Activated T-helper 1 cell treated with anti-CD3 and anti-CD28 coated beads, Interleukin-2, amount 50 U/mL, for 16 hours (primary cell): ENCODE measurements at regions not wholly inside any gene's neighbourhood (a gene's known extent, or its start where the extent isn't known, plus 50 kb on each side); places are given as distances from the start of the nearest gene placed in this dataset.
"Not testable (repeated sequence)": the region's sequence is repeated elsewhere in the genome, so short reads cannot be mapped to it uniquely, and the experiment has no call there.

Source experiments
- DNase-seq, 2 donors: peaks; one replicate each; pipeline ENCODE4 v3.0.0-alpha.2; 2020; ENCODE audit warnings: low read depth in 1 of 2, low spot score in 1 of 2

- DNase-seq, result no peak
These were observed 147.8 kb upstream of the POGK start for GRCh38 chr1:166691476-166691875.

- no peak for DNase-seq
These were observed 146.9 kb upstream of the POGK start for GRCh38 chr1:166692346-166692745.

GRCh38 chr1:166693158-166693557 lies 146.1 kb upstream of the POGK start:
- no peak for DNase-seq

GRCh38 chr1:166693673-166694297 lies 145.5 kb upstream of the POGK start:
- no peak for DNase-seq

GRCh38 chr1:166695115-166695514 lies 144.2 kb upstream of the POGK start:
- no peak for DNase-seq

GRCh38 chr1:166695834-166696233 lies 143.4 kb upstream of the POGK start:
- DNase-seq, result not testable (repeated sequence)

- no peak for DNase-seq
These were observed 140.5 kb upstream of the POGK start for GRCh38 chr1:166698771-166699170.

- DNase-seq, result no peak
These were observed 139.7 kb upstream of the POGK start for GRCh38 chr1:166699613-166700012.

GRCh38 chr1:166700696-166701095 lies 138.6 kb upstream of the POGK start:
- DNase-seq, result no peak

GRCh38 chr1:166701603-166702100 lies 137.6 kb upstream of the POGK start:
- no peak for DNase-seq

GRCh38 chr1:166703141-166703540 lies 136.1 kb upstream of the POGK start:
- DNase-seq, result no peak

GRCh38 chr1:166703726-166704462 lies 135.4 kb upstream of the POGK start:
- no peak for DNase-seq

GRCh38 chr1:166705376-166706289 lies 133.6 kb upstream of the POGK start:
- DNase-seq, result no peak

GRCh38 chr1:166716620-166717019 lies 122.7 kb upstream of the POGK start:
- no peak for DNase-seq

GRCh38 chr1:166721145-166721544 lies 118.1 kb upstream of the POGK start:
- DNase-seq, result no peak

GRCh38 chr1:166730299-166730888 lies 108.9 kb upstream of the POGK start:
- no peak for DNase-seq

GRCh38 chr1:166738140-166738539 lies 101.1 kb upstream of the POGK start:
- no peak for DNase-seq

- DNase-seq, result no peak
These were observed 100.4 kb upstream of the POGK start for GRCh38 chr1:166738873-166739272.

GRCh38 chr1:166740668-166741276 lies 98.5 kb upstream of the POGK start:
- DNase-seq, result no peak

GRCh38 chr1:166763318-166763717 lies 76.0 kb upstream of the POGK start:
- DNase-seq, result no peak

GRCh38 chr1:166766942-166767341 lies 72.3 kb upstream of the POGK start:
- DNase-seq, result no peak
